ENCODE measurements at regions not wholly inside any gene's neighbourhood (a gene's known extent, or its start where the extent isn't known, plus 50 kb on each side); places are given as distances from the start of the nearest gene placed in this dataset.

DNA sequence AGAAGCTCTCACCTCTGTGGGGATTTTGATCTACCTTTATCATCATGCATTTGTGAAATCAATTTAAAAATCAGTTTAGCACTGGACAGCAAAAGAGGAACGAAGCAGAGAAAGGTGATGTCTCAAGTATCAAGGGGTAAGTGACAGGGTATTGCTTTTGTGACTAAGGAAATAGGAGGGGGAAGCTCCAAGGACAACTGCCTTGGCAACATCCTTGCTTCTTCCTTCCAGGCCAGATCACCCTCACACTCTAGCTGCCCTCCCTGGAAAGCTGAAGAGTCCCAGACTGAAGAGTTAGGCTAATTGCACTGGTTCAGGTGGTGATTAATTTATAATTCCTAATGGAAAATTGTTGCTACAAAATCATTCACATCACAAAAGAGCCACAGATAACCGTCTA, 859.1 kb upstream of the ACVR2A start:
- TF ChIP-seq SP2 (tag by site-specific recombination; IDR thresholded peaks at IDR 0.05) (no peak), ZNF366 (tag by site-specific recombination; conservative IDR thresholded peaks at IDR 0.05) (no peak), ZNF10 (tag by site-specific recombination; IDR thresholded peaks at IDR 0.05) (no peak), ZNF707 (tag by site-specific recombination; IDR thresholded peaks at IDR 0.05) (no peak), ZBTB7A (tag by site-specific recombination; IDR thresholded peaks at IDR 0.05; ENCODE audit: low read depth) (no peak), BCL11A (tag by site-specific recombination; IDR thresholded peaks at IDR 0.05; ENCODE audit: low read depth) (no peak)
- TF ChIP-seq, protein P1, sequence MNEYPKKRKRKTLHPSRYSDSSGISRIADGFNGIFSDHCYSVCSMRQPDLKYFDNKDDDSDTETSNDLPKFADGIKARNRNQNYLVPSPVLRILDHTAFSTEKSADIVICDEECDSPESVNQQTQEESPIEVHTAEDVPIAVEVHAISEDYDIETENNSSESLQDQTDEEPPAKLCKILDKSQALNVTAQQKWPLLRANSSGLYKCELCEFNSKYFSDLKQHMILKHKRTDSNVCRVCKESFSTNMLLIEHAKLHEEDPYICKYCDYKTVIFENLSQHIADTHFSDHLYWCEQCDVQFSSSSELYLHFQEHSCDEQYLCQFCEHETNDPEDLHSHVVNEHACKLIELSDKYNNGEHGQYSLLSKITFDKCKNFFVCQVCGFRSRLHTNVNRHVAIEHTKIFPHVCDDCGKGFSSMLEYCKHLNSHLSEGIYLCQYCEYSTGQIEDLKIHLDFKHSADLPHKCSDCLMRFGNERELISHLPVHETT (tag by site-specific recombination; IDR thresholded peaks at IDR 0.05) = no peak
- TF ChIP-seq, protein P2, sequence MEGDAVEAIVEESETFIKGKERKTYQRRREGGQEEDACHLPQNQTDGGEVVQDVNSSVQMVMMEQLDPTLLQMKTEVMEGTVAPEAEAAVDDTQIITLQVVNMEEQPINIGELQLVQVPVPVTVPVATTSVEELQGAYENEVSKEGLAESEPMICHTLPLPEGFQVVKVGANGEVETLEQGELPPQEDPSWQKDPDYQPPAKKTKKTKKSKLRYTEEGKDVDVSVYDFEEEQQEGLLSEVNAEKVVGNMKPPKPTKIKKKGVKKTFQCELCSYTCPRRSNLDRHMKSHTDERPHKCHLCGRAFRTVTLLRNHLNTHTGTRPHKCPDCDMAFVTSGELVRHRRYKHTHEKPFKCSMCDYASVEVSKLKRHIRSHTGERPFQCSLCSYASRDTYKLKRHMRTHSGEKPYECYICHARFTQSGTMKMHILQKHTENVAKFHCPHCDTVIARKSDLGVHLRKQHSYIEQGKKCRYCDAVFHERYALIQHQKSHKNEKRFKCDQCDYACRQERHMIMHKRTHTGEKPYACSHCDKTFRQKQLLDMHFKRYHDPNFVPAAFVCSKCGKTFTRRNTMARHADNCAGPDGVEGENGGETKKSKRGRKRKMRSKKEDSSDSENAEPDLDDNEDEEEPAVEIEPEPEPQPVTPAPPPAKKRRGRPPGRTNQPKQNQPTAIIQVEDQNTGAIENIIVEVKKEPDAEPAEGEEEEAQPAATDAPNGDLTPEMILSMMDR (tag by site-specific recombination; IDR thresholded peaks at IDR 0.05) = no peak

All from HEK293 (cell line).